ENCODE measurements at regions not wholly inside any gene's neighbourhood (a gene's known extent, or its start where the extent isn't known, plus 50 kb on each side); places are given as distances from the start of the nearest gene placed in this dataset.

- TF ChIP-seq CTCF (IDR thresholded peaks at IDR 0.05; ENCODE audit: insufficient read depth, low read depth, low read length) (no peak), EZH2 (IDR thresholded peaks at IDR 0.05; ENCODE audit: insufficient read depth, low read length) (no peak)
Observed at GRCh38 chr10:31604096-31604495, 285.1 kb downstream of the ZEB1 start.

Measured in astrocyte (in vitro differentiated cells and primary cell).